ENCODE measurements at regions not wholly inside any gene's neighbourhood (a gene's known extent, or its start where the extent isn't known, plus 50 kb on each side); places are given as distances from the start of the nearest gene placed in this dataset.

DNA sequence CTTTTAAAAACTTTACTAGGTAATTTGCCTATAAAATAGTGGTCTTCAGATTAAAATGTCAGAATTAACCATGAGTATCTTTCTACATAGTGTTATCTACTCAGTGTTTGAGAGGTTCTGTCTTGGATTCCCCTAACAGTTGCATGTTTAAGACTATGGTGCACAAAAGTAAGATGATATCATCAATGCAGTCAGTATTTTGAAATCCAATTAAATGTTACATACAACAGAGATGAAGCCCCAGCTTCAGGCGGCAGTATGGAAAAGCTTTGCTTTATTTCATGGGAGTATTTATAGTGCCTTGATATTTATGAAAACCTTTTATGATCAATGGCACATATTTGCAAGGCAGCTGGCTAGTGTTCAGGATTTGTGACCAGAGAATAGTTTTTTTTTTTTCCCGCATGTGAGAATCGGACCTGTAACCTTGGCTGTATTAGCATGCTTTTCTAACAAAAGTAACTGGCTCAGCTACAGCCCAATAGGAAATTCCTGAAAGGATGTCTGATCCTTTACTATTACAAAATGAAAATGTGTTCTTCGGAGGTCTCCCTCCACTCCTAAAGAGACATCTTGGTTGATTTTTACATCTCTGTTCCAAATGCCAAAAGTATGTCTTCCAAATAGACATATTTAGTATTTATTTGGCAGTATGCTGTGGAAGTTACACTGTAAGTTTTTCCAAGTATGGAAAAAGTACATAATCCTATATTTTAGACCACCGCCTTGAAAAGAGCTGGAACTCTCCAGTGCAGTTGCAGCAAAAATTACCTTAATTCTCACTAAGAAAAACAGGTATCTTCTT lies 319.3 kb upstream of the UBE2E3 start:
- ChIA-PET POLR2A (ENCODE audit: low non-redundant PET) (no interaction called here), CTCF (no interaction called here)
- no peaks in the 10 kb centered on the region for H3K9me3 ChIP-seq (ENCODE audit: low read depth, low read length, poor library complexity, severe bottlenecking)
- no peaks in the 10 kb centered on the region for H3K27me3 ChIP-seq (replicated peaks; ENCODE audit: insufficient read depth, low read depth, low read length, poor library complexity)
- intact Hi-C loops (cut with micrococcal nuclease; ENCODE audit: unreplicated experiment), result no loop called here
- H3K27ac ChIP-seq (ENCODE audit: low read depth, low read length, poor library complexity, severe bottlenecking), result no peak overlapping the region
- BruUV-seq (replicated peaks), result no TSS peak
- H3K4me3 ChIP-seq (ENCODE audit: low read depth, low read length, poor library complexity, severe bottlenecking), result no peak overlapping the region
- TF ChIP-seq, protein P1, sequence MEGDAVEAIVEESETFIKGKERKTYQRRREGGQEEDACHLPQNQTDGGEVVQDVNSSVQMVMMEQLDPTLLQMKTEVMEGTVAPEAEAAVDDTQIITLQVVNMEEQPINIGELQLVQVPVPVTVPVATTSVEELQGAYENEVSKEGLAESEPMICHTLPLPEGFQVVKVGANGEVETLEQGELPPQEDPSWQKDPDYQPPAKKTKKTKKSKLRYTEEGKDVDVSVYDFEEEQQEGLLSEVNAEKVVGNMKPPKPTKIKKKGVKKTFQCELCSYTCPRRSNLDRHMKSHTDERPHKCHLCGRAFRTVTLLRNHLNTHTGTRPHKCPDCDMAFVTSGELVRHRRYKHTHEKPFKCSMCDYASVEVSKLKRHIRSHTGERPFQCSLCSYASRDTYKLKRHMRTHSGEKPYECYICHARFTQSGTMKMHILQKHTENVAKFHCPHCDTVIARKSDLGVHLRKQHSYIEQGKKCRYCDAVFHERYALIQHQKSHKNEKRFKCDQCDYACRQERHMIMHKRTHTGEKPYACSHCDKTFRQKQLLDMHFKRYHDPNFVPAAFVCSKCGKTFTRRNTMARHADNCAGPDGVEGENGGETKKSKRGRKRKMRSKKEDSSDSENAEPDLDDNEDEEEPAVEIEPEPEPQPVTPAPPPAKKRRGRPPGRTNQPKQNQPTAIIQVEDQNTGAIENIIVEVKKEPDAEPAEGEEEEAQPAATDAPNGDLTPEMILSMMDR (conservative IDR thresholded peaks at IDR 0.05; ENCODE audit: low read depth, low read length), result no peak
- no peak for TF ChIP-seq EZH2 (IDR thresholded peaks at IDR 0.05; ENCODE audit: borderline replicate concordance, low read depth, low read length, poor library complexity, severe bottlenecking)
- no peaks in the 10 kb centered on the region for H3K36me3 ChIP-seq (ENCODE audit: insufficient read depth, low read length, poor library complexity, severe bottlenecking)
- DNase-seq (ENCODE audit: low spot score), result no peak
- no peaks in the 10 kb centered on the region for H3K4me1 ChIP-seq (ENCODE audit: insufficient read depth, low read length, poor library complexity, severe bottlenecking)

DNA sequence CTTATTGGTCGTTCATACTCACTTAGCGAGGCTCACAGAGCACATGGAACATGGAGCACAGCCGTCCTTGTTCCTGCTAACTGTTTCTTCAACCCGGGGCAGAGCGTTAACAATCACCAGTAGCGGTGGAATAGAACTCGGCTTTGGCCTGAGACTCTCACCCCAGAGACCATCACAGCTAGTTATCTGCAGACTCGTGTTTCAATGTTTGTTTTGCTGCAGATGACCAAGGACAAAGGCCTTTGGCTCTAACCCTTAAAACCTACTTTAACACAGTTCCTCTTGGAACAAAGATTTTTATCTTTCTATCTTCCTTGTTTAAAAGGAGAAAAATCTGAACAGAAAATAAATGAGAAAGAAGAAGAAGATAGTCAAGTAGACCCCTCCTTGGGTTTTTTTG lies 320.2 kb upstream of the UBE2E3 start:
- no peak overlapping the region for H3K27ac ChIP-seq (ENCODE audit: low read depth, low read length, poor library complexity, severe bottlenecking)
- BruUV-seq (replicated peaks), result no TSS peak
- intact Hi-C loops (cut with micrococcal nuclease; ENCODE audit: unreplicated experiment), result no loop called here
- no peak overlapping the region for H3K4me3 ChIP-seq (ENCODE audit: low read depth, low read length, poor library complexity, severe bottlenecking)
- ChIA-PET CTCF (no interaction called here), POLR2A (ENCODE audit: low non-redundant PET) (no interaction called here)
- H3K27me3 ChIP-seq (replicated peaks; ENCODE audit: insufficient read depth, low read depth, low read length, poor library complexity), result no peaks in the 10 kb centered on the region
- no peak for DNase-seq (ENCODE audit: low spot score)
- TF ChIP-seq, protein P1 (conservative IDR thresholded peaks at IDR 0.05; ENCODE audit: low read depth, low read length), result no peak
- no peak for TF ChIP-seq EZH2 (IDR thresholded peaks at IDR 0.05; ENCODE audit: borderline replicate concordance, low read depth, low read length, poor library complexity, severe bottlenecking)
- H3K4me1 ChIP-seq (ENCODE audit: insufficient read depth, low read length, poor library complexity, severe bottlenecking), result no peaks in the 10 kb centered on the region
- no peaks in the 10 kb centered on the region for H3K36me3 ChIP-seq (ENCODE audit: insufficient read depth, low read length, poor library complexity, severe bottlenecking)
- no peaks in the 10 kb centered on the region for H3K9me3 ChIP-seq (ENCODE audit: low read depth, low read length, poor library complexity, severe bottlenecking)

DNA sequence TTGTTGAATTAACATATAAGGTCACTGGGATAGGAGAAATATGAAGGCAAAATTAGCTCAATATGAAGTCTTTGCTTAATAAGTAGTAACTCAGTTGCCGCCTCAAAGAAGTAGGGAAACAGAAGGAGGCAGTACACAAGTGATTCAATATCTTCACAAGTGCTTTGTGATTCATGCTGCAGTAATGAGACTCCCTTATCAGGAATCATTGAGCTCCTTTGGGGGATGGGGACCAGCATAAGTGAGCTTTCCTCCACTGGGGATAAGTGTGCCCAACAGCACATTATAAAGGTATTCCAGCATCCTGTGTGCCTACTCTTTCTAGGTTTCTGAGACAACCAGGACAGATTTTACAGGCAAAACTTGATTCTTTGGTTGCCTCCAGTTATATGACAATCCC lies 323.4 kb upstream of the UBE2E3 start:
- POLR2A ChIA-PET (ENCODE audit: low non-redundant PET), result no interaction called here
- no peak for DNase-seq (ENCODE audit: low spot score)
- intact Hi-C loops (cut with micrococcal nuclease; ENCODE audit: unreplicated experiment), result no loop called here
- Histone ChIP-seq H3K27me3 (replicated peaks; ENCODE audit: insufficient read depth, low read depth, low read length, poor library complexity) (no peaks in the 10 kb centered on the region), H3K4me1 (ENCODE audit: insufficient read depth, low read length, poor library complexity, severe bottlenecking) (no peaks in the 10 kb centered on the region), H3K4me3 (ENCODE audit: low read depth, low read length, poor library complexity, severe bottlenecking) (no peak overlapping the region), H3K27ac (ENCODE audit: low read depth, low read length, poor library complexity, severe bottlenecking) (no peak overlapping the region), H3K36me3 (ENCODE audit: insufficient read depth, low read length, poor library complexity, severe bottlenecking) (no peaks in the 10 kb centered on the region), H3K9me3 (ENCODE audit: low read depth, low read length, poor library complexity, severe bottlenecking) (no peaks in the 10 kb centered on the region)
- BruUV-seq (replicated peaks), result no TSS peak
- CTCF ChIA-PET, result interaction anchor here (0.5 kb wide), 1 partner anchor 936 kb away, joined by 12 read pairs; no protein-coding TSS in a partner anchor
- TF ChIP-seq, protein P1 (conservative IDR thresholded peaks at IDR 0.05; ENCODE audit: low read depth, low read length), result no peak
- no peak for TF ChIP-seq EZH2 (IDR thresholded peaks at IDR 0.05; ENCODE audit: borderline replicate concordance, low read depth, low read length, poor library complexity, severe bottlenecking)

Measured in A673 (cell line).